Adipocyte (in vitro differentiated cells): ENCODE measurements at regions not wholly inside any gene's neighbourhood (a gene's known extent, or its start where the extent isn't known, plus 50 kb on each side); places are given as distances from the start of the nearest gene placed in this dataset.

Experiments used
- DNase-seq: peaks from one replicate; pipeline ENCODE4 v3.0.0-alpha.2; 2015; ENCODE audit warnings: low read depth
- H3K27me3 ChIP-seq: replicated peaks from 2 replicates; pipeline ENCODE4 v1.7.0; 2013; ENCODE audit warnings: mild to moderate bottlenecking, low read length, moderate library complexity; ENCODE audit not compliant: control insufficient read depth, insufficient read depth
- H3K36me3 ChIP-seq: 2 replicates; pipeline ENCODE4 v1.7.0; 2013; ENCODE audit warnings: low read length, mild to moderate bottlenecking, moderate library complexity; ENCODE audit not compliant: control insufficient read depth, insufficient read depth, severe bottlenecking
- H3K4me1 ChIP-seq: 2 replicates; pipeline ENCODE4 v1.7.0; 2013; ENCODE audit warnings: mild to moderate bottlenecking, low read length, moderate library complexity; ENCODE audit not compliant: control insufficient read depth, insufficient read depth
- H3K4me3 ChIP-seq: 2 replicates; pipeline ENCODE4 v1.7.0; 2013; ENCODE audit warnings: mild to moderate bottlenecking, low read length, moderate library complexity
- H3K9ac ChIP-seq: 2 replicates; pipeline ENCODE4 v1.7.0; 2013; ENCODE audit warnings: mild to moderate bottlenecking, low read length, moderate library complexity
- H3K9me3 ChIP-seq: 2 replicates; pipeline ENCODE4 v1.7.0; 2013; ENCODE audit warnings: mild to moderate bottlenecking, low read length, moderate library complexity; ENCODE audit not compliant: control insufficient read depth

GRCh38 chr4:148954011-148954749 is 512.0 kb upstream of the NR3C2 start:
- no peaks in the 10 kb centered on the region for H3K9me3 ChIP-seq
- DNase-seq: no peak
- no peaks in the 10 kb centered on the region for H3K4me1 ChIP-seq

GRCh38 chr4:148951346-148951745 is 509.1 kb upstream of the NR3C2 start:
- DNase-seq: no peak
- no peak overlapping the region for H3K4me3 ChIP-seq
- no peak overlapping the region for H3K9ac ChIP-seq
- H3K4me1 ChIP-seq: no peaks in the 10 kb centered on the region
- no peaks in the 10 kb centered on the region for H3K9me3 ChIP-seq
- no peaks in the 10 kb centered on the region for H3K36me3 ChIP-seq
- H3K27me3 ChIP-seq: no peaks in the 10 kb centered on the region

More at GRCh38 chr4:148954011-148954749, 512.0 kb upstream of the NR3C2 start:
- Histone ChIP-seq H3K36me3 (no peaks in the 10 kb centered on the region), H3K27me3 (no peaks in the 10 kb centered on the region), H3K4me3 (no peak overlapping the region), H3K9ac (no peak overlapping the region)

GRCh38 chr4:148946271-148946670 is 504.1 kb upstream of the NR3C2 start:
- H3K4me3 ChIP-seq: no peak overlapping the region
- no peaks in the 10 kb centered on the region for H3K36me3 ChIP-seq
- no peaks in the 10 kb centered on the region for H3K4me1 ChIP-seq
- no peaks in the 10 kb centered on the region for H3K27me3 ChIP-seq
- H3K9me3 ChIP-seq: peaks cover 17% of the 10 kb centered on the region
- no peak overlapping the region for H3K9ac ChIP-seq
- no peak for DNase-seq

- no peak for DNase-seq
- H3K4me3 ChIP-seq: no peak overlapping the region
- H3K9me3 ChIP-seq: peaks cover 17% of the 10 kb centered on the region
- no peaks in the 10 kb centered on the region for H3K4me1 ChIP-seq
- H3K27me3 ChIP-seq: no peaks in the 10 kb centered on the region
- no peak overlapping the region for H3K9ac ChIP-seq
- no peaks in the 10 kb centered on the region for H3K36me3 ChIP-seq
Measured at GRCh38 chr4:148944839-148945219, 502.6 kb upstream of the NR3C2 start.

- Histone ChIP-seq H3K36me3 (no peaks in the 10 kb centered on the region), H3K27me3 (no peaks in the 10 kb centered on the region), H3K9me3 (peaks cover 17% of the 10 kb centered on the region), H3K4me1 (no peaks in the 10 kb centered on the region), H3K4me3 (no peak overlapping the region), H3K9ac (no peak overlapping the region)
- no peak for DNase-seq
Measured at GRCh38 chr4:148944136-148944838, 502.1 kb upstream of the NR3C2 start.

GRCh38 chr4:148934926-148935578 is 492.8 kb upstream of the NR3C2 start:
- Histone ChIP-seq H3K4me1 (no peaks in the 10 kb centered on the region), H3K9ac (no peak overlapping the region), H3K36me3 (no peaks in the 10 kb centered on the region), H3K9me3 (peaks cover 15% of the 10 kb centered on the region), H3K27me3 (no peaks in the 10 kb centered on the region), H3K4me3 (no peak overlapping the region)
- no peak for DNase-seq

- Histone ChIP-seq H3K4me1 (no peaks in the 10 kb centered on the region), H3K36me3 (no peaks in the 10 kb centered on the region), H3K9ac (no peak overlapping the region), H3K9me3 (peaks cover 18% of the 10 kb centered on the region), H3K4me3 (no peak overlapping the region), H3K27me3 (no peaks in the 10 kb centered on the region)
- DNase-seq: peak; percentile 19
Measured at GRCh38 chr4:148926276-148927260, 484.4 kb upstream of the NR3C2 start.

- Histone ChIP-seq H3K4me1 (no peaks in the 10 kb centered on the region), H3K9ac (no peak overlapping the region), H3K36me3 (no peaks in the 10 kb centered on the region), H3K4me3 (no peak overlapping the region), H3K27me3 (no peaks in the 10 kb centered on the region), H3K9me3 (no peaks in the 10 kb centered on the region)
- no peak for DNase-seq
Measured at GRCh38 chr4:148923881-148924280, 481.7 kb upstream of the NR3C2 start.

GRCh38 chr4:148922497-148922896 is 480.3 kb upstream of the NR3C2 start:
- Histone ChIP-seq H3K36me3 (no peaks in the 10 kb centered on the region), H3K4me1 (no peaks in the 10 kb centered on the region), H3K27me3 (no peaks in the 10 kb centered on the region), H3K4me3 (no peak overlapping the region), H3K9ac (no peak overlapping the region), H3K9me3 (no peaks in the 10 kb centered on the region)
- DNase-seq: no peak

- H3K4me1 ChIP-seq: no peaks in the 10 kb centered on the region
- H3K9ac ChIP-seq: no peak overlapping the region
- H3K4me3 ChIP-seq: no peak overlapping the region
- DNase-seq: no peak
- H3K36me3 ChIP-seq: no peaks in the 10 kb centered on the region
- H3K9me3 ChIP-seq: peaks cover 6% of the 10 kb centered on the region
- H3K27me3 ChIP-seq: no peaks in the 10 kb centered on the region
Measured at GRCh38 chr4:148914734-148915133, 472.5 kb upstream of the NR3C2 start.
